Activated CD4-positive, alpha-beta T cell treated with anti-CD3 and anti-CD28 coated beads for 36 hours (primary cell): ENCODE measurements at regions not wholly inside any gene's neighbourhood (a gene's known extent, or its start where the extent isn't known, plus 50 kb on each side); places are given as distances from the start of the nearest gene placed in this dataset.
A peak's percentile ranks its signal among the peaks of the same experiment; 100 is the strongest.

ENCODE experiments used
- ATAC-seq: fragments of 200-7000 bp; cut with Tn5 transposase; one replicate; pipeline ENCODE4 v1.10.0; 2021; ENCODE audit warnings: mild to moderate bottlenecking, moderate library complexity
- CTCF ChIA-PET: fragments of 350-600 bp; sonication (Branson Sonifier 250); formaldehyde crosslinking; loops from one replicate; lab custom pipeline; 2021; ENCODE audit warnings: antibody characterized with exemption; lab: Charles Lee
- POLR2A ChIA-PET: fragments of 350-600 bp; sonication (Branson Sonifier 250); formaldehyde crosslinking; loops from one replicate; lab custom pipeline; 2021; ENCODE audit warnings: antibody characterized with exemption, inconsistent platforms; lab: Charles Lee
- DNase-seq: peaks from one replicate; pipeline ENCODE4 v3.0.0-alpha.2; 2020
- H3K27ac Mint-ChIP-seq: one replicate; pipeline ENCODE4 v1.8.0; 2021; ENCODE audit warnings: mixed read lengths
- H3K27me3 Mint-ChIP-seq: one replicate; pipeline ENCODE4 v1.8.0; 2021; ENCODE audit warnings: mixed read lengths
- H3K36me3 Mint-ChIP-seq: one replicate; pipeline ENCODE4 v1.8.0; 2021; ENCODE audit warnings: low read depth, mixed read lengths
- H3K4me1 Mint-ChIP-seq: one replicate; pipeline ENCODE4 v1.8.0; 2021; ENCODE audit warnings: mixed read lengths
- H3K4me3 Mint-ChIP-seq: one replicate; pipeline ENCODE4 v1.8.0; 2021; ENCODE audit warnings: mild to moderate bottlenecking, moderate library complexity, mixed read lengths
- H3K9me3 Mint-ChIP-seq: one replicate; pipeline ENCODE4 v1.8.0; 2021; ENCODE audit warnings: low read depth, mixed read lengths
- intact Hi-C, 2 experiments: fragments of 100-400 bp; cut with DNase I in 1 of 2; cut with micrococcal nuclease in 1 of 2; formaldehyde crosslinking; loops; one replicate each; pipeline versions ENCODE4 v1.14.2 to v1.15.1; 2022 to 2024; cut with DNase I, micrococcal nuclease

DNA sequence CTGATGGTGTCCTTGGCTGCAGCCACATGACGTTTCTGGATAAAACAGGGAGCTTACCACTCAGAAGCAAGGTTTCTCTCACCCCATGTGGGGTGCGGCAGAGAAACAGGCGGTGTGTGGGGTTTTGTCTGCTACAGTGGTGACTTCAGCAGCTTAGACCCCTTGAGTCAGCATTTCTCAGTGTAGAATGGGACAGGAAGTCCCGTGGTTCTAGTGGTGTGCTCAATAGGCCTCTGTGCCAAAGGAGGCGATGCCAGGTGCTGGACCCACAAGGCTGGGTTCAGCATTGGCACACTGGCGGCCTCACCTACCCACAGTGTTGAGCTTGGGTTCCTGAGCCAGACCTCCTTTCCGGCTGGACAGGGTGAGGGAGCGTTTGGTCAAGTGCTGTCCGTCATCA, 125.2 kb upstream of the SMIM23 start:
- no peak overlapping the region for H3K27ac Mint-ChIP-seq

DNA sequence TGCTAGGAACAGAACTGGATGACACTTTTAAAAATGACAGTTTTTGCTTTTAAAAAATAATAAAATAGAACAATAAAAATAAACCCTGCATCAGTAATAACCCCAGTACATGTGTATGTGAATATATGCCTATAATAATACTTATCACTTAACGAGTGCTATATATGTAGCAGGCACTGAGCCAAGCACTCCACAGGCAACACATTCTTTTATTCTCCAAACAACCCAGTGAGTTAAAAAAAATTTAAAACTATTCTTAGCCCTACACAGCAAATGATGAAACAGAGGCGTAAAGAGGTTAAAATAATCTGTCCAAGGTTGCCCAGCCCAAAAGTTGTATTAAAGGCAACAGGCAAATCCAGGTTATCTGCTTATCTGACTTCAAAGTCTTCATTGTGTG, 124.5 kb upstream of the SMIM23 start:
- H3K9me3 Mint-ChIP-seq, result no peaks in the 10 kb centered on the region
- intact Hi-C loops, result no loop called here
- ATAC-seq, result no peak
- ChIA-PET CTCF (no interaction called here), POLR2A (no interaction called here)
- DNase-seq, result no peak
- H3K27me3 Mint-ChIP-seq, result peaks cover 2% of the 10 kb centered on the region
- no peak overlapping the region for H3K4me3 Mint-ChIP-seq
- H3K4me1 Mint-ChIP-seq, result no peaks in the 10 kb centered on the region
- H3K36me3 Mint-ChIP-seq, result no peaks in the 10 kb centered on the region
- no peak overlapping the region for H3K27ac Mint-ChIP-seq

More for the DNA sequence above, 125.2 kb upstream of the SMIM23 start:
- Mint-ChIP-seq H3K9me3 (no peaks in the 10 kb centered on the region), H3K4me3 (no peak overlapping the region), H3K27me3 (peaks cover 2% of the 10 kb centered on the region), H3K36me3 (no peaks in the 10 kb centered on the region), H3K4me1 (no peaks in the 10 kb centered on the region)
- ChIA-PET POLR2A (no interaction called here), CTCF (interaction anchor here (0.7 kb wide), 1 partner anchor 54 kb away, joined by 3 read pairs; no protein-coding TSS in a partner anchor)
- no peak for ATAC-seq
- DNase-seq, result no peak
- intact Hi-C loops, result no loop called here

DNA sequence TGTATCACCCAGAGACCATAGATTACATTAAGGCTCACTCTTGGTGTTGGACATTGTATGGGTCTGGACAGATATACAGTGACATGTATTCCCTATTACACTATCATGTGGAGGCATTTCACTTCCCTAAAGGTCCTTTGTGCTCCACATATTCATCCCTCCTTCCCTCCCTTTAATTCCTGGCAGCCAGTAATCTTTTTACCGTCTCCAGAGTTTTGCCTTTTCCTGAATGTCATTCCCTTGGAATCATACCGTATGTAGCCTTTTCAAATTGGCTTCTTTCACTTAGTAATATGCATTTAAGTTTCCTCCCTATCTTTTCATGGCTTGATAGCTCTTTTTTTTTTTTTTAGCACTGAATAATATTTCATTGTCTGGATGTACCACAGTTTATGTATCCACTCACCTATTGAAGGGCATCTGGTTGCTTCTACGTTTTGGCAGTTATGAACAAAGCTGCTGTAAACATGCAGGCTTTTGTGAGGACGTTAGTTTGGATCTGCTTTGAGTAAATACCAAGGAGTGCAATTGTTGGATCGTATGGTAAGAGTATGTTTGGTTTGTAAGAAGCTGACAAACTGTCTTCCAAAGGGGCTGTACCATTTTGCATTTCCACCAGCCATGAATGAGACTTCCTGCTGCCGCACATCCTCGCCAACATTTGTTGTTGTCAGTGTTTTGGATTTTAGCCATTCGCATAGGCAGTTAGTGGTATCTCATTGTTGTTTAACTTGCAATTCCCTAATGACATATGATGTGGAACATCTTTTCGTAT, 122.1 kb upstream of the SMIM23 start:
- Mint-ChIP-seq H3K36me3 (no peaks in the 10 kb centered on the region), H3K27me3 (no peaks in the 10 kb centered on the region), H3K9me3 (no peaks in the 10 kb centered on the region), H3K4me3 (no peak overlapping the region), H3K4me1 (no peaks in the 10 kb centered on the region), H3K27ac (no peak overlapping the region)
- ChIA-PET CTCF (no interaction called here), POLR2A (no interaction called here)
- DNase-seq (no peak), ATAC-seq (no peak)
- intact Hi-C loops, result no loop called here

DNA sequence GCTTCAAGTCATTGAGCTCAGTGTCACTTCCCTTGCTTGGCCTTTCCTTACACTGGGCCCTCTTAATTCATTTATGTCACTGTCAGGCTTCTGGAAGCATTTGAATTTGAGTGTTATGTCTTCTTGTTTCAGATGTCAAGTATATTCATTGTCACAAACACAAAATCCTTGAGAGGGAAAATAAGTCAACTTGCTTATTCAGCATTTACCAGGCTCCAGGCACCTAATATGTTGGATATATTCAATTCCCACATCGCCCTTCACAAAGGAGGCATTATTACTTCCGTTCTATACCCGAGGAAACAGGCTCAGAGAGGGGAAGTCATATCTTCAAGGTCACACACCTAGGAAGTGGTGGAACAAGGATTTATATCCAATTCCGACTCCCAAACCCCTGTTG, 121.1 kb upstream of the SMIM23 start:
- POLR2A ChIA-PET, result no interaction called here
- H3K27ac Mint-ChIP-seq, result no peak overlapping the region
- CTCF ChIA-PET, result no interaction called here
- no peak overlapping the region for H3K4me3 Mint-ChIP-seq
- H3K27me3 Mint-ChIP-seq, result no peaks in the 10 kb centered on the region
- no peaks in the 10 kb centered on the region for H3K4me1 Mint-ChIP-seq
- H3K36me3 Mint-ChIP-seq, result no peaks in the 10 kb centered on the region
- ATAC-seq, result no peak
- intact Hi-C loops, result no loop called here
- no peak for DNase-seq
- H3K9me3 Mint-ChIP-seq, result no peaks in the 10 kb centered on the region

DNA sequence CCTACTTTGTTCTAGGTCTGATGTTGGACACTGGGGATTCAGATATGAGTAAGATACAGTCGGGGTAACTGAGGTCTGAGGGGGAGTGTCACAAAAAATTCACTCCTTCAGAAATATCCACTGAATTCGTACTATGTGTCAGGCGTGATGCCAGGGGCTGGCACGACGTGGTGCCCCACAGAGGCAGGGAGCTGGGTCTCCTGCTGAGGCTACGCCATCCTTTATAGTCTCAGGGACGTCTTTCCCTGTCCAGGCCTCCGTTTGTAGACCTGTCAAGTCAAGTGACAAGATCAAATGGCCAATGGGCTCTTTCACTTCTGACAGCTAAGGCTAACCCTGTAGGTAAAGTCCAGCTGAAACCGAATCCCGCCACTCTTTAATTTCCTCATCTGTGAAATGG, 118.8 kb upstream of the SMIM23 start:
- Mint-ChIP-seq H3K36me3 (no peaks in the 10 kb centered on the region), H3K27ac (no peak overlapping the region), H3K4me1 (no peaks in the 10 kb centered on the region), H3K9me3 (no peaks in the 10 kb centered on the region), H3K4me3 (no peak overlapping the region), H3K27me3 (no peaks in the 10 kb centered on the region)
- POLR2A ChIA-PET, result no interaction called here
- CTCF ChIA-PET, result no interaction called here
- intact Hi-C loops, result no loop called here
- no peak for DNase-seq
- ATAC-seq, result no peak

DNA sequence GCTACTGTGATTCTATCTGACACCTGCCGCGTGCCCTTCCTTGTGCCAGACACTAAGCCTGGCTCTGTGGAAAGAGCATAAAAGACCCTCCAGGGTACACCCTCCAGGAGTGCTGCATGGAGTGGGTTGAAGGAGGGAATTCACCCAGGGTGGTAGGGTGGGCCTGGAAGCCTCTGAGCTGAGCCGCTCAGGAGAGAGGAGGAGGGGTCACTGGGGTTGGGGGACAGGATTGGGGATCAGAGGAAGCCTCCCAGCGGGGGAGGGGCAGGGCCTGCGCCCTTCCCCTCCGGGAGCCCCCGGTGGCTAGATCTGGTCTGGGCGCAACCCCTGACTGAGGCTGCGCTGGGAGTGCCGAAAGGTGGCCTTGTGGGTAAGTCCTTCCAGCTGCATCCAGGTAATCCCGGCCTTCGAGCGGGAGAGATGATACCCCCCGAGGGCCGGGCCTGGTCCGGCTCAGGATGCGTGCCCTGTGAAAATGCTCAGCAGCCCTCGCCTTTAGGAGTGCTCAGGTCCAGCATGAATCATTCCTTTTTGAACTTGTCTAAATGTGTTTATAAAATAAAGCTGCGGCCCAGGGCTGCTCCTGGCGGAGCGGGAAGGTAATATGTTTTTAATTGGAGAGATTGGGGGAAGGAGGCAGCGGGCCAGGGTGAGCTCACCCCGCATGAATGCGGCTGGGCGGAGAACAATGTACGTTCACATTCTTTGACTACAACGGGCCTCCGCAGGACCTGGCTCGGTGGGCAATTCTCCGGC, 118.1 kb upstream of the SMIM23 start:
- no peaks in the 10 kb centered on the region for H3K27me3 Mint-ChIP-seq
- H3K9me3 Mint-ChIP-seq, result no peaks in the 10 kb centered on the region
- ChIA-PET POLR2A (no interaction called here), CTCF (no interaction called here)
- intact Hi-C loops, result no loop called here
- ATAC-seq (no peak), DNase-seq (no peak)
- H3K27ac Mint-ChIP-seq, result no peak overlapping the region
- no peak overlapping the region for H3K4me3 Mint-ChIP-seq
- H3K36me3 Mint-ChIP-seq, result no peaks in the 10 kb centered on the region
- H3K4me1 Mint-ChIP-seq, result no peaks in the 10 kb centered on the region

DNA sequence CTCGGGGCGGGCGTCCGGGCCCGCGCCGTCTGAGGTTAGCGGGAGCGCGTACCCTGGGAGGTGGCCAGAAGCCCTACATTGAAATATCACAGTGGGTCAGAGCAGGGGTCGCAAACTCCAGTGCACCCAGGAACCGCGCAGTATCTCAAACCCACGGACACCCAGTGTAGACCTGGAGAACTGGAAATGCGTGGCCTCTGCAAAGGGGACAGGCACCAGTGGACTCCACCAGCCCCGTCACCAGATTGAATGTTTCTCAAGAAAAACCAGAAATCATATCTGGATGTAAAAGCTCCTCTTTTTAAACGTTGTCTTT, 117.6 kb upstream of the SMIM23 start:
- Mint-ChIP-seq H3K4me1 (no peaks in the 10 kb centered on the region), H3K27ac (no peak overlapping the region), H3K27me3 (no peaks in the 10 kb centered on the region), H3K4me3 (no peak overlapping the region), H3K9me3 (no peaks in the 10 kb centered on the region), H3K36me3 (no peaks in the 10 kb centered on the region)
- DNase-seq, result no peak
- CTCF ChIA-PET, result no interaction called here
- POLR2A ChIA-PET, result no interaction called here
- ATAC-seq, result no peak
- intact Hi-C loops, result no loop called here

DNA sequence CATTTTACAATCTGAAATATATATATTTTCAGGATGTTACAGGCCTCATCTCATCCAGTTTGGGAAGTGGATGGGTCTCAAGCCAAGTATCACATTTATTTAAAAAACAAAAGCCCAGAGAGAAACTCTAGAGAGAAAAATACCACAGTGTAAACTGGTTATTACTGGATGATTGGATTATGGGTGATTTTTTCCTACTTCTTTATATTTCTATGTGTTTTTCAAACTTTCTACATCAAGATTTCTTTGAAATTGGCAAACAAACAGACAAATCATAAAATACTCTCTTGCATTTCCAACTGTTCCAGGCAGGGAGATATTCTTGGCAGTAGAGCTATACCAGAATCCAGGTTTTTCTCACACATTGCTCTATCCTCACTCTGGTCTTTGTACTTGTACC, 116.0 kb upstream of the SMIM23 start:
- no peaks in the 10 kb centered on the region for H3K4me1 Mint-ChIP-seq
- no peak for ATAC-seq
- H3K27ac Mint-ChIP-seq, result no peak overlapping the region
- ChIA-PET POLR2A (no interaction called here), CTCF (no interaction called here)
- no peak overlapping the region for H3K4me3 Mint-ChIP-seq
- H3K27me3 Mint-ChIP-seq, result peaks cover 5% of the 10 kb centered on the region
- no peaks in the 10 kb centered on the region for H3K36me3 Mint-ChIP-seq
- no peak for DNase-seq
- H3K9me3 Mint-ChIP-seq, result peaks cover 6% of the 10 kb centered on the region
- intact Hi-C loops, result no loop called here

DNA sequence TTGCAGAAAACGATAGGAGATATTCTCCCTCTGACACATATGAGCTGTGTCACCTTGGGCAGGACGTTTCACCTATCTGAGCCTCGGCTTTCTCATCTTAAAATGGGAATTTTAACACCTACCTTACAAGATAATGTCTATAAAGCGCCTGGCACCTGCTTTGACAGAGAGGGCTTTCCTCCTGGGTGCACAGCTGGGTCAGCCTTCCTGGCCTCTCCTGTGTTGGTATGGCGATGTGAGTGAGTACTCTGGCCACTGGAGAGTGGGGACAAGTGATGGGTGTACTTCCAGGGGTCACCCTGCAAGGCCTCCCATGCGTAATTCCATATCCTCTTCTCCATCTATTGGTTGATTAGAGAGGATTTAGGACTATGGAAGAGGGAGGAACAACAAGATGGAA, 113.1 kb upstream of the SMIM23 start:
- peaks cover 6% of the 10 kb centered on the region for H3K9me3 Mint-ChIP-seq
- H3K27me3 Mint-ChIP-seq, result peaks cover 5% of the 10 kb centered on the region
- no peak for ATAC-seq
- H3K36me3 Mint-ChIP-seq, result no peaks in the 10 kb centered on the region
- ChIA-PET CTCF (no interaction called here), POLR2A (no interaction called here)
- intact Hi-C loops, result no loop called here
- H3K4me1 Mint-ChIP-seq, result peaks cover 6% of the 10 kb centered on the region
- no peak overlapping the region for H3K4me3 Mint-ChIP-seq
- no peak overlapping the region for H3K27ac Mint-ChIP-seq
- DNase-seq, result no peak

DNA sequence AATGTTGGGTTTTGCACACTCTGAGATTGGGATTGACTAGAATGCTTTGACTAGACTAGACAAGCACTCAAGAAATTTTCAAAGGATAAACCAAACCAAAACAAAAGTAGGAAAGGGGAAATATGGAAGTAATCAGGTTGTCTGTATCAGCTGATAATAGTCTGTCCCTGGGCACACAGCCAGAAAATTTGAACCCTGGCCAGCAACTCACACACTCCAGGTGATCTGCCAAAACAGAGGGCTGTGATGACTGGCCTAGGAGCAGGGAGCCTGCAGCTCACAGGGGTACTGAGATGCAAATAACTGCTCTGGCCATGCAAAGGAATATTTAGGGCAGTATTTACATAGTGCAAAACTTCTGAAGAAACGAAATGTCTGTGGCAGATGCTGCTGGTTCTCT, 112.3 kb upstream of the SMIM23 start:
- H3K36me3 Mint-ChIP-seq, result no peaks in the 10 kb centered on the region
- ChIA-PET POLR2A (no interaction called here), CTCF (no interaction called here)
- DNase-seq (no peak), ATAC-seq (no peak)
- intact Hi-C loops, result no loop called here
- H3K27ac Mint-ChIP-seq, result no peak overlapping the region
- peaks cover 6% of the 10 kb centered on the region for H3K9me3 Mint-ChIP-seq
- H3K4me1 Mint-ChIP-seq, result peaks cover 6% of the 10 kb centered on the region
- H3K27me3 Mint-ChIP-seq, result peaks cover 5% of the 10 kb centered on the region
- H3K4me3 Mint-ChIP-seq, result no peak overlapping the region

DNA sequence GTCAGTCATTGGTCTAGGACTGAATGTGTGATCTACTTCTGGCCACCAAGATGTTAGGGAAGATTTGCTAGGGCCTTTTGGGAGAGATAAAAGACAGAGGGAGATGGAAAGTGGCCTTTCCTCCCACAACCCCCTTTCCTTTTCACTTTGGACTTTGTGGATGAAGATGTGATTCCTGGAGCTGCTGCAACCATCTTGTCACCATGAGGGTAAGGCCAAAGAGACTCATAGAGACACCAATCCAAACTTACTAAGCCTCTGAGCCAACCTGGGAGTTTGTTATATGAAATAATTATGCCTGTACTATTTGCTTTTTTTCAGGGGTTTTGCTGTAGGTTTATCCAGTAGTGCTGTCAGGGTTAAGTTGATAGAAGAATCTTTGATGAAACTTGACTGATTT, 111.8 kb upstream of the SMIM23 start:
- CTCF ChIA-PET, result no interaction called here
- intact Hi-C loops, result no loop called here
- Mint-ChIP-seq H3K4me3 (no peak overlapping the region), H3K9me3 (peaks cover 6% of the 10 kb centered on the region), H3K4me1 (peaks cover 6% of the 10 kb centered on the region), H3K27me3 (peaks cover 5% of the 10 kb centered on the region), H3K27ac (no peak overlapping the region), H3K36me3 (no peaks in the 10 kb centered on the region)
- DNase-seq (no peak), ATAC-seq (no peak)
- POLR2A ChIA-PET, result no interaction called here

DNA sequence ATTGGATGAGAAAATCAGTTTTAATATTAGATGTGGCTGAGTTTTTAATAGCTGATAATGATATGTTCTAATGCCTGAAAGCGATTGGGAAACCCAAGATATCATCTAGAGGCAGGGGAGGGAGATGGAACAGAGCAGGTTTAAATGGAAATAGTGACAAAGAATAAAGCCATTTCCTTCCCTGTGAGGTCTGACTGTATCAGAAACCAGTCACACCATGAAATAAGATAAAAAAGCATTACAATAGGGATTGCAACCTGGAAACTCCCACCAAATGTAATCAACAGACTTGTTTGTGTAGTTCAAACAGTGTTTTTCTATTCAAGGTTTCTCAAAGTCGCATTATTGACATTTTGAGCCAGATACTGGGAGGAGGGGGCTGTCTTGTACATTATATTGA, 110.1 kb upstream of the SMIM23 start:
- CTCF ChIA-PET, result no interaction called here
- no peak overlapping the region for H3K27ac Mint-ChIP-seq
- H3K4me3 Mint-ChIP-seq, result no peak overlapping the region
- H3K36me3 Mint-ChIP-seq, result no peaks in the 10 kb centered on the region
- no peak for DNase-seq
- ATAC-seq, result peak; percentile 63
- H3K9me3 Mint-ChIP-seq, result peaks cover 6% of the 10 kb centered on the region
- H3K27me3 Mint-ChIP-seq, result peaks cover 7% of the 10 kb centered on the region
- H3K4me1 Mint-ChIP-seq, result peaks cover 6% of the 10 kb centered on the region
- intact Hi-C loops, result no loop called here
- POLR2A ChIA-PET, result no interaction called here
